Right lobe of liver (tissue), 6 donors: ENCODE measurements at regions not wholly inside any gene's neighbourhood (a gene's known extent, or its start where the extent isn't known, plus 50 kb on each side); places are given as distances from the start of the nearest gene placed in this dataset.

ENCODE experiments used
- ATAC-seq, 4 donors: fragments of 200-7000 bp; cut with Tn5 transposase; one replicate each; pipeline ENCODE4 v1.9.1; 2020; ENCODE audit warnings: mild to moderate bottlenecking in 4 of 4, moderate library complexity in 4 of 4
- DNase-seq, 3 donors: peaks; one replicate each; pipeline ENCODE4 v3.0.0-alpha.2; 2020
- H3K27ac ChIP-seq, 3 donors: fragments of 200-600 bp; one replicate each; pipeline ENCODE4 v1.8.0; 2022
- H3K27me3 ChIP-seq, 2 donors: fragments of 200-600 bp; one replicate each; pipeline ENCODE4 v1.8.0; 2022
- H3K36me3 ChIP-seq, 4 donors: fragments of 200-600 bp; sonication (generic) in 1 of 4; one replicate each; pipeline versions ENCODE4 v1.5.1 to v1.8.0; 2017 to 2022; ENCODE audit warnings: control low read depth in 1 of 4
- H3K4me1 ChIP-seq, 4 donors: fragments of 200-600 bp; sonication (generic) in 1 of 4; one replicate each; pipeline versions ENCODE4 v1.5.1 to v1.8.0; 2017 to 2022; ENCODE audit warnings: control low read depth in 1 of 4
- H3K4me3 ChIP-seq, 3 donors: fragments of 200-600 bp; one replicate each; pipeline ENCODE4 v1.8.0; 2022
- H3K9me3 ChIP-seq, 4 donors: fragments of 200-600 bp; sonication (generic) in 1 of 4; one replicate each; pipeline versions ENCODE4 v1.5.1 to v1.8.0; 2017 to 2022; ENCODE audit warnings: control low read depth in 1 of 4
- POLR2A ChIP-seq: fragments of 450-650 bp; IDR thresholded peaks from one replicate; pipeline ENCODE4 v1.6.1; 2017; ENCODE audit warnings: antibody characterized with exemption, mild to moderate bottlenecking
- WGBS: methylation state at CpG from one replicate; pipeline ENCODE4 v1.1.6; 2018; ENCODE audit warnings: low coverage, low lambda C conversion rate; ENCODE audit not compliant: insufficient coverage; ENCODE audit errors: missing lambda C conversion rate; 5-methylcytosine and 5-hydroxymethylcytosine counted together
- intact Hi-C, 2 donors: fragments of 100-400 bp; cut with DNase I; formaldehyde crosslinking; loops; one replicate each; pipeline versions ENCODE4 v1.11.2 to v1.14.1; 2022
- TF ChIP-seq, protein P1 (sequence below), 4 donors: fragments of 200-600 bp in 3 of 4; fragments of 450-650 bp in 1 of 4; IDR thresholded peaks; one replicate each; pipeline versions ENCODE4 v1.5.1 to v1.8.0; 2016 to 2022; ENCODE audit warnings: antibody characterized with exemption in 4 of 4, mild to moderate bottlenecking in 2 of 4
- donor health status: DM: no; HTN: yes; CAD: no.
- donor health status: DM: no; HTN: no; CAD: no.
- donor health status: DM: no; HTN: no; CAD: no.
- donor health status: DM: no; HTN: yes; CAD: no.
- donor health status: DM: no; HTN: yes; CAD: no.

DNA sequence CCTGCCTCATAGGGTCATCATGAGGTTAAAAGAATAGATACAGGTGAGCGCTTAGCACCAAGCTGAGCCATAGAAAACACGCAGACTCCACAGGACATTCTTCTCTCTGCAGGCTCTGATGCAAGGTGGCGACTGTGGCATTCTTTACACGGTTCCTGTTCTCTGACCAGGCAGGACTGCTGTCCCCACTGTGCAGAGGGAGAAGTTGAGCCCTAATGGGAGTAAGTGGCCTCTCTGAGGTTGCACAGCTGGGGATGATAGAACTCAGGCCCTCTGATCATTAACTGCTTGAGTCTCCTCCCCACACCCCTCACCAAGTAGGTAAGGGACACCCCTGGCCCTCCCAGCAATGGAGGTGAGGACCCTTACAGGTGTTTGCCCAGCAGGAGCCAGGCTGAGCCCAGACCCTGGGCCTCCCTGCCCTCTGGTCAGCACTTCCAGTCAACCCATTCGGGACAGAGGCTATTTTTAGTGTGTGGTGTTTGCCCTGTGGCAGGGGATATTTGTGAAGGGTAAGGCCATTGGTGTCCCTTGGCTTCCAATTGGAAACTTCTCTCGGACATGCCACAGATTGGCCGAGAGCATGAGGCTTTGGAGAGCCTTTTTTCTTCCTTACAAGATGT is 116.8 kb downstream of the VEGFA start:
- Histone ChIP-seq H3K4me1 (peaks cover 0 to 19% (median 8%) of the 10 kb centered on the region in 4 donors), H3K9me3 (no peaks in the 10 kb centered on the region), H3K36me3 (no peaks in the 10 kb centered on the region), H3K27ac (no peak overlapping the region), H3K27me3 (no peaks in the 10 kb centered on the region), H3K4me3 (no peak overlapping the region)
- intact Hi-C loops: no loop called here
- ATAC-seq (peak in 3 of 4 donors; percentile 10 to 34 (median 15)), DNase-seq (no peak)
- TF ChIP-seq, protein P1, sequence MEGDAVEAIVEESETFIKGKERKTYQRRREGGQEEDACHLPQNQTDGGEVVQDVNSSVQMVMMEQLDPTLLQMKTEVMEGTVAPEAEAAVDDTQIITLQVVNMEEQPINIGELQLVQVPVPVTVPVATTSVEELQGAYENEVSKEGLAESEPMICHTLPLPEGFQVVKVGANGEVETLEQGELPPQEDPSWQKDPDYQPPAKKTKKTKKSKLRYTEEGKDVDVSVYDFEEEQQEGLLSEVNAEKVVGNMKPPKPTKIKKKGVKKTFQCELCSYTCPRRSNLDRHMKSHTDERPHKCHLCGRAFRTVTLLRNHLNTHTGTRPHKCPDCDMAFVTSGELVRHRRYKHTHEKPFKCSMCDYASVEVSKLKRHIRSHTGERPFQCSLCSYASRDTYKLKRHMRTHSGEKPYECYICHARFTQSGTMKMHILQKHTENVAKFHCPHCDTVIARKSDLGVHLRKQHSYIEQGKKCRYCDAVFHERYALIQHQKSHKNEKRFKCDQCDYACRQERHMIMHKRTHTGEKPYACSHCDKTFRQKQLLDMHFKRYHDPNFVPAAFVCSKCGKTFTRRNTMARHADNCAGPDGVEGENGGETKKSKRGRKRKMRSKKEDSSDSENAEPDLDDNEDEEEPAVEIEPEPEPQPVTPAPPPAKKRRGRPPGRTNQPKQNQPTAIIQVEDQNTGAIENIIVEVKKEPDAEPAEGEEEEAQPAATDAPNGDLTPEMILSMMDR (IDR thresholded peaks at IDR 0.05): no peak
- TF ChIP-seq POLR2A: no peak
- WGBS: 67% methylated on average over 6 of the region's 7 CpGs

DNA sequence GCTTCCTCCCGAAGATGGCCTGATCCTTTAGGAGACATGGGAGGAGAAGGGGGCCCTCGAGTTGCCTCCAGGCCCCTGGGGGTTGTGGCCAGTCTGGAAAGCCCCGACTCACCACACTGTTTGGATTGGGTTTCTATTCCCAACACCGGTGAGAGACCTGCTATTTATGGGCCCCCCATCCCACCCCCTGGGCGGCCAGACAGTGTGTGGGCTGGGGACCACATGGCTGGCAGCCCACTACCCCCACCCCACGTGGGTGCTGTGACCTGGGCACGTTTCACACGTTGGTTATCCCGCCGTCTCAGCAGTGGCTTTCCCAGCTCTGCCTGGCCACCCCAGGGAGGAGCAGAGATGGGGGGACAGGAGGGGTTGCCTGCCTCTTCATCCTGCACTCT is 116.1 kb downstream of the VEGFA start:
- Histone ChIP-seq H3K4me3 (no peak overlapping the region), H3K4me1 (peaks cover 0 to 19% (median 8%) of the 10 kb centered on the region in 4 donors), H3K36me3 (no peaks in the 10 kb centered on the region), H3K27ac (no peak overlapping the region), H3K9me3 (no peaks in the 10 kb centered on the region), H3K27me3 (no peaks in the 10 kb centered on the region)
- no peak for TF ChIP-seq POLR2A
- TF ChIP-seq, protein P1 (IDR thresholded peaks at IDR 0.05): no peak
- ATAC-seq (no peak), DNase-seq (no peak)
- intact Hi-C loops: no loop called here
- 65% methylated on average over 2 of the region's 10 CpGs for WGBS

DNA sequence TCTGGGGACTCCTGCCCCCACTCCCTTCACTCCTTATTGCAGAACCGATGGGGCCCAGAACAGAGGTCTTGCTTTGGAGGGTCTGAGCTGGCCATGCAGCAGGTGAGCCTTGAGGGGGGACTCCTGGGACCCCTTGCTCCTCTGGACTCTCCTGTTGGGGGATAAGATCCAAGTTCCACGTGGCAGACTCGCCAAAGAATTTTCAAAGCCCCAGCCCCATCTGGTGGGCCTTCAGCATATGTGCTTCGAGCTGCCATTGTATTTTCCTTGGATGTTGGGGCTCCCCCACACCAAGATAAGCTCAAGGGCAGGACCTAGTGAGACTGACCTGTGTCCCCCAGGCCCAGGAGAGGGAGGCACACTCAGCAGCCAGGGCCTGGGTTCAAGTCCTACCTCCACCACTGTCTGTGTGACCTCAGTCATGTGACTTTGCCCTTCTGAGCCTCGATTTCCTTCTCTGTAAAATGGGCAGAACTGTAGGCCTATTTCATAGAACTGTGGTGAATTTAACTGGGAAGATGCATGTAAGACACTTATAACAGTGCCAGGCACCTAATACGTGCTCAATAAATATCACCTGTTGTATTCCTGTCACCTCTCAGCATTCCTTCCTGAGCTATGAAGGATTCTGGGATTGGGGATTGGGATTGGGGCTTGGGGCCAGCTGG is 115.5 kb downstream of the VEGFA start:
- Histone ChIP-seq H3K36me3 (no peaks in the 10 kb centered on the region), H3K4me3 (no peak overlapping the region), H3K27me3 (no peaks in the 10 kb centered on the region), H3K9me3 (no peaks in the 10 kb centered on the region), H3K27ac (no peak overlapping the region), H3K4me1 (peaks cover 0 to 19% (median 8%) of the 10 kb centered on the region in 4 donors)
- WGBS: 75% methylated on average over 3 of the region's 6 CpGs
- TF ChIP-seq, protein P1 (IDR thresholded peaks at IDR 0.05): no peak
- TF ChIP-seq POLR2A: no peak
- intact Hi-C loops: no loop called here
- ATAC-seq (no peak), DNase-seq (no peak)

DNA sequence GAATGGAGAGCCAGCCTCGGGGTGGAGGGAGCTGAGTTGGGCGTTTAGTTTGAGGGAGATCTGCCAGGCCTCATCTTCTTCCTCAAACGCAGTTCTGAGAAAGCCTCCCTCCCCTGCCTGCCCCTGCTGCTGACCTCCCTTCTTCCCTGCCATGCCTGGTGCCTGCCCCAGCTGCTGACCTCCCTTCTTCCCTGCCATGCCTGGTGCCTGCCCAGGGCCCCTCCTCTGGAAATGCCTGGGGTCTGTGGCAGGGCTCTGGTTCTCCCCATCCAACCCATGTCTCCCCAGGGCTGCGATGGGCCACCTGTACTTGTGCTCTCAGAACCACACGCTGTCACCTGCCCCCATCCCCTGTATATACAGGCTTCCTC is 114.6 kb downstream of the VEGFA start:
- no peak for TF ChIP-seq POLR2A
- TF ChIP-seq, protein P1 (IDR thresholded peaks at IDR 0.05): no peak
- no peaks in the 10 kb centered on the region for H3K9me3 ChIP-seq
- H3K27me3 ChIP-seq: no peaks in the 10 kb centered on the region
- H3K4me1 ChIP-seq: peaks cover 0 to 19% (median 8%) of the 10 kb centered on the region in 4 donors
- intact Hi-C loops: no loop called here
- ATAC-seq (peak in 3 of 4 donors; percentile 8 to 48 (median 38)), DNase-seq (no peak)
- H3K27ac ChIP-seq: no peak overlapping the region
- 43% methylated on average over 2 of the region's 5 CpGs for WGBS
- no peak overlapping the region for H3K4me3 ChIP-seq
- no peaks in the 10 kb centered on the region for H3K36me3 ChIP-seq
